ENCODE measurements at regions not wholly inside any gene's neighbourhood (a gene's known extent, or its start where the extent isn't known, plus 50 kb on each side); places are given as distances from the start of the nearest gene placed in this dataset.
"Not testable (repeated sequence)": the region's sequence is repeated elsewhere in the genome, so short reads cannot be mapped to it uniquely, and the experiment has no call there.

DNA sequence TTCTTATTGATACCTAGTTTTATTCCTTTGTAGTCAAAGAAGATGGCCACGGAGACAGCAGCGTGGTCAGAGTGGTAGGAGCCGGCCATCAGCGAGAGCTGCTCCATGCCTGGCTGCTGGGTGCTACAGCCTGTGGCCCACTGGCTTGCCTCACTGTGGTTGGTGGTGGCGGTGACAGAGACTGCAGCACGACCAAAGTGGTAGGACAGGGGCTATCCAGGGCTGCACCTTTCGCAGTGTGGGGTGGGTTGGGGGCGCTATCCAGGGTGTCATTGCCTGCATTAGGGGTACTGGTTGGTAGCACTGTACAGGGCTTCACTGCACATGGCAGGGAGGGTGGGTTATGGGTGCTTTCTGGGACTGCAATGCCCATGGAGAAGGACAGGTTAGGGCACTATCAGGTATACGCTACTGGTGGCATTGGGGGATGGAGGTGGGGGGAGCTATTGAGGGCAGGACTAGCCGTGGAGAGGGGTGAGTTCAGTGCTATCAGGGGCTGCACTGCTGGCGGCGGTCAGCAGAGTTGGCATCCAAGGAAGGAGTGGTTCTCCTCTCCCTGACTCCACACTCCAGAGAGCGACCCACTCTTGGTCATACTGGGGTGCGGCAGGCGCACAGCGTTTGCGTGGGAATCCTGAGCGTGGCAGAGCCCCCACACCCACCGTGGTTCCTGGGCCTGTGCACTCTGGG, 241.1 kb downstream of the GOLGA6L6 start:
- TF ChIP-seq, protein P1, sequence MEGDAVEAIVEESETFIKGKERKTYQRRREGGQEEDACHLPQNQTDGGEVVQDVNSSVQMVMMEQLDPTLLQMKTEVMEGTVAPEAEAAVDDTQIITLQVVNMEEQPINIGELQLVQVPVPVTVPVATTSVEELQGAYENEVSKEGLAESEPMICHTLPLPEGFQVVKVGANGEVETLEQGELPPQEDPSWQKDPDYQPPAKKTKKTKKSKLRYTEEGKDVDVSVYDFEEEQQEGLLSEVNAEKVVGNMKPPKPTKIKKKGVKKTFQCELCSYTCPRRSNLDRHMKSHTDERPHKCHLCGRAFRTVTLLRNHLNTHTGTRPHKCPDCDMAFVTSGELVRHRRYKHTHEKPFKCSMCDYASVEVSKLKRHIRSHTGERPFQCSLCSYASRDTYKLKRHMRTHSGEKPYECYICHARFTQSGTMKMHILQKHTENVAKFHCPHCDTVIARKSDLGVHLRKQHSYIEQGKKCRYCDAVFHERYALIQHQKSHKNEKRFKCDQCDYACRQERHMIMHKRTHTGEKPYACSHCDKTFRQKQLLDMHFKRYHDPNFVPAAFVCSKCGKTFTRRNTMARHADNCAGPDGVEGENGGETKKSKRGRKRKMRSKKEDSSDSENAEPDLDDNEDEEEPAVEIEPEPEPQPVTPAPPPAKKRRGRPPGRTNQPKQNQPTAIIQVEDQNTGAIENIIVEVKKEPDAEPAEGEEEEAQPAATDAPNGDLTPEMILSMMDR (IDR thresholded peaks at IDR 0.05; ENCODE audit: poor library complexity, severe bottlenecking), result not testable (repeated sequence)
- TF ChIP-seq EZH2 (IDR thresholded peaks at IDR 0.05; ENCODE audit: borderline replicate concordance, insufficient read depth, low read length, poor library complexity, severe bottlenecking); SMC3 (conservative IDR thresholded peaks at IDR 0.05; ENCODE audit: poor library complexity); MXI1 (conservative IDR thresholded peaks at IDR 0.05; ENCODE audit: poor library complexity, severe bottlenecking): not testable (repeated sequence)

Measured in neural cell (in vitro differentiated cells).